Activated T-cell treated with anti-CD3 and anti-CD28 coated beads, Interleukin-2, amount 50 U/mL, for 1 hour (primary cell): ENCODE measurements at regions not wholly inside any gene's neighbourhood (a gene's known extent, or its start where the extent isn't known, plus 50 kb on each side); places are given as distances from the start of the nearest gene placed in this dataset.

Experiments
- DNase-seq: peaks from one replicate; pipeline ENCODE4 v3.0.0-alpha.2; 2020

DNA sequence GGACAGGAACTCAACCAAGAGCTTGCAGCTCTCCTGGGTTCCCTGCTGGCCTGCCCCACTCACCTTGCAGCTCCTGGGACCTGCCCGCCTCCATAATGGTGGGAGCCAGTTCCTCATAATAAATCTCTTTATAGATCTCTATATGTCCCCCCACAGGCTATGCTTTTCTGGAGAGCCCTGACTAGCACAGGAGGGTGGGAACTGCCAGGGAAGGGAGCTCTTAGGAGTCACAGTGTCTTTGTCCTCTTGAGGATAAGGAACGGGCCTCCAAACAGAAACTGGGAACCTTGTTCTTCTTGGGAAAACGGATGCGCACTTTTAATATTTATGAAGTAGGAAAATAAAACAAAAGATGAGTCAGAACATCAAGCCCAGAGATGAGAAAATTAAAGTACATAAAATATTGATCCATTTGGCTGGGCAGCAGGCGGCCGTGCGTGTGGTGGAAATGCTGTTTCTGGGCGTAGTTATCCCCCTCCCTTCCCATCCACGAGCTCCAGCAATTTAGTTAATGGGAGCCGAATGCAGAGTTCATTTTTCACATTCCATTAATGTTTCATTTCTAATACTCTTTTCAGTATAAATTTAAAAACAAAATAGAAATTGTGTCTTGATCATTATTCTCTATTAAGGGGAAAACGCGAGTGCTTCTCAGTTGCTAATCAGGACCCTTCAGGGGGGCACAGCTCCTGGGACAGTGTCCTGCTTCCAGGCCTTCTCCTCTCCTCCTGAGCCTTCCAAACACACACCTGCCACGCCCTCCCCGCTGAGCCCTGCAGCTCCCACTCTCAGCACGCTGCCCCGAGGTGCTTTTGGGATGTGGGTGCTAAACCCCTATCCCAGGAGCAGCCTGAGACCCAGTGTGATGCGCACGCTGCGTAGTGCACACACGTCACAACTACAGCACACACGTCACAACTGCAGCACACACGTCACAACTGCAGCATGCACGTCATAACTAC, 323.3 kb upstream of the AJAP1 start:
- DNase-seq: no peak

DNA sequence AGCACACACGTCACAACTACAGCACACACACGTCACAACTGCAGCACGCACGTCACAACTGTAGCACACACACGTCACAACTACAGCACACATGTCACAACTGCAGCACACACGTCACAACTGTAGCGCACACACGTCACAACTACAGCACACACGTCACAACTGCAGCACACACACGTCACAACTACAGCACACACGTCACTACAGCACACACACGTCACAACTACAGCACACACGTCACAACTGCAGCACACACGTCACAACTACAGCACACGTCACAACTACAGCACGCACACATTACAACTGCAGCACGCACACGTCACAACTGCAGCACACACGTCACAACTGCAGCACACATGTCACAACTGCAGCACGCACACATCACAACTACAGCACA, 322.6 kb upstream of the AJAP1 start:
- DNase-seq: no peak

DNA sequence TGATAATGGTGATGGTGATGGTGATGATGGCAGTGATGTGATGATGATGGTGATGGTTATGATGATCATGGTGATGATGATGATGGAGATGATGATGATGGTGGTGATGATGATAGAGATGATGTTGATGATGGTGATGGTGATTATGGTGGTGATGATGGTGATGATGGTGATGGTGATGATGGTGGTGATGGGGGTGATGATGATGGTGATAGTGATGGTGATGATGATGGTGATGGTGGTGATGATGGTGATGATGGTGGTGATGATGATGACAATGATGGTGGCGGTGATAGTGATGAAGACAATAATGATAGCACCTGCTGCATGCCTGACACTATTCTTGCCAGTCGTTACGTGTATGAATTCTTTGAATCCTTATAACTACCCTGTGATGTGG, 317.9 kb upstream of the AJAP1 start:
- DNase-seq: no peak

GRCh38 chr1:4341421-4341820, 313.0 kb upstream of the AJAP1 start:
- no peak for DNase-seq

GRCh38 chr1:4344065-4344732, 310.2 kb upstream of the AJAP1 start:
- no peak for DNase-seq

DNA sequence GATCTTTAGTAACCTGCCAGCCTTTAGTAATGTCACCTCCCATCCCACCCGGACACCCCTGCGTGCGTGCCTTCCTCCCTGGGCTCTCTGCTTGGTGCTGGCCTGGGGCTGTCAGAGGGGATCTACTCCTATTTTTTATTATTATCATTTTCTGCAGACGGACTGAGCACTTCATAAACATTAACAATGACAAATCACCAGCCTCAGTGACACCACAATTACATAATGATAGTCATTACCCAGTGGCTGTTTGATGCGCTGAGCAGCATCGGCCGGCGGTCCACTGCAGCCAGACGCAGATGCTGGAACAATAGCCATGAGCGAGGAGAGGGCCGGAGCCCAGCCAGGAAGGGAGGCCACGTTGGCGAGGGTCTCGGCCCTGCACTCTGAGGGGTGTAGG, 309.3 kb upstream of the AJAP1 start:
- no peak for DNase-seq

DNA sequence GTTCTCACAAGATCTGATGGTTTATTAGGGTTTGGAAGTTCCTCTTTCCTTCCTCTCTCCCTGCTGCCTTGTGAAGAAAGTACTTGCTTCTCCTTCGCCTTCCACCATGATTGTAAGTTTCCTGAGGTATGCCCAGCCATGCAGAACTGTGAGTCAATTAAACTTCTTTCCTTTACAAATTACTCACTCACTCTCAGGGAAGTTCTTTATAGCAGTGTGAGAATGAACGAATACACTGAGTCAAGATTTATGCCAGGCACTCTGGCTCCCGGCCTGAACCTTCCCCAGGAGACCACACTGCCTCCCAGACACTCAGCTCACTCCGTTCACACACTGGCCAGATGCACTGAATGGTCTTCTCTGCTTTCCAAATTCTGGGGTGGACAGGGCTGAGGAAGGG, 308.3 kb upstream of the AJAP1 start:
- DNase-seq: no peak

DNA sequence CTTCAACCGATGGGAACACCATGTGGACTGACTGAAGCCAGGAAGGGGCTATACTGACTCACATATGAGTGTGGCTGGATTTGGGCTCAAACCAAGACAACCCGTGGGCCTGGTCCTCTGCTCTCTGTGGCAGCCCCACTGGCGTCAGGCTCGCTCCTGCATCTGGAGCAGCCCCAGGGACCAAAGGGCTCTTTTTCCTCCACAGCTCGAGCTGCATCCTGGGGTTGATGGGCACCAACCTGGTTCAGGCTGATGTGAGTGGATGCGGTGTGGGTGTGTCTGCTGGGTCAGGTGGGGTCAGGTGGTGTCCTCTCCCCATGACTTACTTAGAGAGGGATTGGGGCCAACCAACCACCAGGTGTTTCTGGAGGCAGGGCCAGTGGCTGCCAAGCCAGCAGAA, 303.0 kb upstream of the AJAP1 start:
- DNase-seq: no peak

GRCh38 chr1:4353090-4353856, 301.1 kb upstream of the AJAP1 start:
- no peak for DNase-seq

DNA sequence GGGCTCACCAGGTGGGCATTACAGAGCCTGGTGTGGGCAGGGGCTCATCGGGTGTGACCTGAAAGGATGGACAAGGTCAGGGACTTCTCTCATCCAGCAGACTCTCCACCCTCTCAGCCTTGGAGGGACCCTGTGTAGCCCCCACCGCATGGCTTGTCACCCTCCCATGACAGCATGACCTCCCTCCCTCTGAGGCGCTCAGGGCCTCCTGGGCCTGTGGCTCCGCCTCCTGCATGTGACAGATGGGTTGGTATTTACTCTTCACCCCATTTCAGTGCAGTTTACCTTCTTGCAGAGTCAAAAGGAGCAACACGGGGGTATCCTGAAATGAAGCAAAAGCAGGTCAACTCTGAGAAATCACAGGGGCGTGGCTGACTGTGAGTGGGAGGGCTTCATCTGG, 298.6 kb upstream of the AJAP1 start:
- no peak for DNase-seq

GRCh38 chr1:4362314-4363044, 291.9 kb upstream of the AJAP1 start:
- DNase-seq: no peak

GRCh38 chr1:4366091-4366490, 288.3 kb upstream of the AJAP1 start:
- no peak for DNase-seq

DNA sequence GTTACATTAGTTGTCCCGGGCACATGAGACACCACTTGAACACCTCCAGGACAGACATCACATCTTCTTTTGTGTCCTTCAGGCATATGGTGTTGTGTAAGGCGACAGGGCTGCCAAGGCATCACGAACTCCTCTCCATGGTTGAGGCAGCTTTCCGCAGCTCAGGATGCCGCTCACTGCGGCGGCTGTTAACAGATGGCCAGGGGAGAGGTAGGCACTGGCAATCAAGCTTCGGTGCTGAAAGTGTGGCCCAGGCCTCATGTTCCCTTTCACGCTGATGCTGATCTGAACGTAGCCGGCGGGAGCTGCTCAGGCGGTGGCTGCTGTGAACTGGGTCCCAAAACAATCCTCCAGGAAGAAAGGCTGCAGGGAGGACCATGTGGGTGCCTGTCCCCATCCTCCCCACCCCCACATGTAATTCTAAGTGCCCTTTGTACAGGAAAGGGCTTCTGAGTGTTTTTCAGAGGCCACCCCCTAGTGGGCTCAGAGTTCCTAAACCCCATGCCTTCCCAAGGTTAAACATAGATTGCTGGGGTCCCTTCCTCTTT, 287.1 kb upstream of the AJAP1 start:
- DNase-seq: no peak

- no peak for DNase-seq
Observed at GRCh38 chr1:4369335-4369734, 285.1 kb upstream of the AJAP1 start.

DNA sequence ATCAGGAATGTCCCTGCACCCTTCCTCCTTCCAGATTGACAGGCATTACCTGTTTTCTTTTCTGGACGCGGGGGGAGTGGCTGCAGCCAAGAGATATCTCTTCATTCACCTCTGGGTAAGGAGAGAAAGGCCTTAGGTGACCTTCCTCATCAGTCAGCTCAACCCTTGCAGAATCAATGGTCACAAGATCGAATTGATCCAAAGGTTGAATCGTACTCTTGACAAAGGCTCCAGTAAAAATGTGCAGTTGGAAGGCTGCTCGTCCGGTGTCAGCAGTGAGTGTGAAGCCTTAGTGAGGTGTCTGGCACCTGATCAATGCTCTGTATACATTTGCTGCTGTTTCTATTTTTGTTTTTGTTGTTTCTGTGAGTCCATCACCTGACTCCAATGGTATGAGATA, 282.6 kb upstream of the AJAP1 start:
- DNase-seq: no peak

GRCh38 chr1:4375812-4376211, 278.6 kb upstream of the AJAP1 start:
- no peak for DNase-seq

GRCh38 chr1:4379451-4380175, 274.8 kb upstream of the AJAP1 start:
- no peak for DNase-seq

DNA sequence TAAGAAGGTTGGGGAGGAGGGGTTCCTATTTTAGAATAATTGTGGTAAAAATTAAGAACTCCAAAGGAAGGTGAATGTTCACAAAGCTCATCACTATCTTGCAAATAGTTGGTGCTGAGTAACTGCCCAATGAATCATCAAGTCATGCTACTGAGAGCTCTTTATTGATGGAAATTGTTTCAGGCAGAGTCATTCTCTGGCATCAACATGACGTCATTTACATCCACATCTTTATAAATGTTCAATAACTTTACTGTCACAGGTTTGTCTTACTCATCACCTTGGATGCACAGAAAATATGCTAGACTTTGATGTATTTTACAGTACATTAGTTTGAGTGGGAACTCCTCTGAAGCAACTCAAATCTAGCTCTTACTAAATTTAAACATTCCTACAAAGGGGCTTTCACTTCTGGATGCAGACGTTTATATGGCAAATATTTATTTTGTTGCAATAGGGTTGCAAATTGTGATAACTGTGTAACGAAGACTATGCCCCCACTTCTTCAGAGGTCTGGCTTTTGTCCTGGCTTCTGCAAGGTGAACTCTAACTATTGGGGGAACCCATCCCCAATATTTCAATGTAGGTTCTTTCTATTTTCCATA, 273.7 kb upstream of the AJAP1 start:
- DNase-seq: no peak

- no peak for DNase-seq
Observed at GRCh38 chr1:4393191-4393590, 261.2 kb upstream of the AJAP1 start.

GRCh38 chr1:4394366-4394765, 260.0 kb upstream of the AJAP1 start:
- no peak for DNase-seq

- DNase-seq: no peak
Observed at GRCh38 chr1:4395158-4395557, 259.3 kb upstream of the AJAP1 start.
